GM19023 (cell line): ENCODE measurements at regions not wholly inside any gene's neighbourhood (a gene's known extent, or its start where the extent isn't known, plus 50 kb on each side); places are given as distances from the start of the nearest gene placed in this dataset.
"Not testable (repeated sequence)": the region's sequence is repeated elsewhere in the genome, so short reads cannot be mapped to it uniquely, and the experiment has no call there.

ENCODE experiments used
- ATAC-seq: cut with Tn5 transposase; IDR thresholded peaks from one replicate; pipeline ENCODE4 v1.9.1; 2021; ENCODE audit warnings: mild to moderate bottlenecking, moderate library complexity; ENCODE audit not compliant: unreplicated experiment

- no peak for ATAC-seq
These were observed 296.4 kb downstream of the ADAMTS20 start for GRCh38 chr12:43255522-43256111.

GRCh38 chr12:43252585-43252984 lies 299.4 kb downstream of the ADAMTS20 start:
- no peak for ATAC-seq

- ATAC-seq, result no peak
These were observed 306.1 kb downstream of the ADAMTS20 start for GRCh38 chr12:43245947-43246346.

GRCh38 chr12:43241986-43242385 lies 310.0 kb downstream of the ADAMTS20 start:
- no peak for ATAC-seq

GRCh38 chr12:43238281-43238680 lies 313.7 kb downstream of the ADAMTS20 start:
- no peak for ATAC-seq

GRCh38 chr12:43237238-43237879 lies 314.6 kb downstream of the ADAMTS20 start:
- no peak for ATAC-seq

- no peak for ATAC-seq
These were observed 316.3 kb downstream of the ADAMTS20 start for GRCh38 chr12:43235721-43236120.

- ATAC-seq, result no peak
These were observed 318.1 kb downstream of the ADAMTS20 start for GRCh38 chr12:43233861-43234260.

- no peak for ATAC-seq
These were observed 325.9 kb downstream of the ADAMTS20 start for GRCh38 chr12:43226151-43226550.

- not testable (repeated sequence) for ATAC-seq
These were observed 327.7 kb downstream of the ADAMTS20 start for GRCh38 chr12:43224190-43224805.

- ATAC-seq, result no peak
These were observed 329.2 kb downstream of the ADAMTS20 start for GRCh38 chr12:43222796-43223195.

GRCh38 chr12:43221216-43221615 lies 330.8 kb downstream of the ADAMTS20 start:
- ATAC-seq, result no peak

GRCh38 chr12:43216490-43216889 lies 335.5 kb downstream of the ADAMTS20 start:
- ATAC-seq, result no peak

GRCh38 chr12:43214166-43214565 lies 337.8 kb downstream of the ADAMTS20 start:
- no peak for ATAC-seq

GRCh38 chr12:43213608-43214007 lies 338.4 kb downstream of the ADAMTS20 start:
- no peak for ATAC-seq

GRCh38 chr12:43210485-43211192 lies 341.4 kb downstream of the ADAMTS20 start:
- peak; percentile 94 for ATAC-seq

GRCh38 chr12:43208627-43209026 lies 343.4 kb downstream of the ADAMTS20 start:
- ATAC-seq, result no peak

- ATAC-seq, result no peak
These were observed 343.8 kb downstream of the ADAMTS20 start for GRCh38 chr12:43208221-43208620.

- ATAC-seq, result no peak
These were observed 345.6 kb downstream of the ADAMTS20 start for GRCh38 chr12:43206396-43206795.

- no peak for ATAC-seq
These were observed 353.4 kb downstream of the ADAMTS20 start for GRCh38 chr12:43198608-43199007.

- ATAC-seq, result no peak
These were observed 355.6 kb downstream of the ADAMTS20 start for GRCh38 chr12:43196268-43196907.
